ENCODE measurements at regions not wholly inside any gene's neighbourhood (a gene's known extent, or its start where the extent isn't known, plus 50 kb on each side); places are given as distances from the start of the nearest gene placed in this dataset.

DNA sequence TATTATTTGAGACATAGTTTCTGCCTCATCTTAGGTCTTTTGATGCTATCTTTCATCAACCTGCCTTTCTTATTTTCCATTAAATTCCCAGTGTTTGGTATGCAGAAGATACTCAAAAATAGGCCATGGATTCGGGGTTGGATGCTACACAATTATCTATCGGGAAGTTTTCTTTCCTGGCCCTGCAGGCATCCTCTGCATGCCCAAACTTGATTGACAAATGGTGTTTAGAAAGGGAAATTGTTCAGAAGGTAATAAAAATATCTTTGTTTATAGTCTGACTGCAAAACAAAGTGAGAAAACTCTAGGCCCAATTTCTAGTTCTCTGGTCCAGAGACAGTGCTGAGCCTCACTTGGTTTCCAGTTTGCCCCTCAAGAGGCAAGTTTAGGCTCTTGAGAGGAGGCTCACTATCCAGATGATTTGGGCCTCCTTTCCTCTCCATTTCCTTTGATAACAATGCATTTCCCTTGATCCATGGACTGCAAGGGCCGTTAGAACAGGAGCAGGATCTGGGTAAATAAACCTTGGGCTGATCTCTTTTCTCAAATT is 157.1 kb upstream of the DPH6 start:
- DNase-seq, result no peak
- Mint-ChIP-seq H3K36me3 (ENCODE audit: low read depth) (no peaks in the 10 kb centered on the region), H3K4me1 (ENCODE audit: low read depth) (no peaks in the 10 kb centered on the region), H3K27ac (no peak overlapping the region), H3K9me3 (no peaks in the 10 kb centered on the region), H3K27me3 (ENCODE audit: low read depth) (peaks cover 5% of the 10 kb centered on the region), H3K4me3 (no peak overlapping the region)
- intact Hi-C loops (cut with micrococcal nuclease), result no loop called here
- CTCF ChIA-PET, result interaction anchor here (0.6 kb wide), 1 partner anchor 50 kb away, joined by 6 read pairs; no protein-coding TSS in a partner anchor

DNA sequence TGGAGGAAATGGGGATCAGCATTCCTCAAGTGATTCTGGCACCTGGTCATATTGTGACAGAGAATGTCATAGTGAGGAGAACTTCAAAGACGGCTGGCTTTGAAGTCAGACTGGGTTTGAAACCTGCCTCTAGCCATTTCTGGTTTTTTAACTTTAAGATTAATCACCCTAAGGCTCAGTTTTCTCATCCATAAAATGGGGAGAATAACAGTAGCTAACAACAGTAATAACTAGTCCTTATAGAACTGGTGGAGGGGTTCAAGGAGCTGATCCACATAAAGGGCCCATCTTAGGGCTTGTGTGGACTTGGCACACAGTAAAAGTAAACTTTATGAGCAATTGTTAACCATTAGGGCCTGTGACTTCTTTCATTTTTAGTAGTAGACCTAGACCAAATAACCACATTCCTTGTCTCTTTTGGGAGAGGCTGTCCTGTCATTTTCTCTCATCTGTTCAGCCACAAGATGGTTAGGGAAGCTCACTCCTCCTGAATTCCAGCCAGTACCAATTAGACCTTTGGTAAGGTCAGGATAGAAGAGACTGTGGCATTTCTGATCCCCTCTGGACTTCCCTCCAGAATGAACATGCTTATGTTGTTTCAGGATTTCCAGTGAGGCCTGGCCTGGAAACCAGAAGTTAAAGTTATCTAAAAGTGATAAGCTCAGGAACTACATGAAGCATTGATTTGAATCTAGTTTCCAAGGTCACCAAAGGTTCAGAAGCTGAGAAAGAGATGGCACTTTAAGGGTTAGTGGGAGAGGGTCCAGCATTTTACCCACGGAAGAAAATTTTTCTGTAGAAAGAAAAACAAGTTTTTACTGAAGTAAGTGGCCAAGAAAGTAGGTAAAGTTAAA is 159.3 kb upstream of the DPH6 start:
- Mint-ChIP-seq H3K36me3 (ENCODE audit: low read depth) (no peaks in the 10 kb centered on the region), H3K4me1 (ENCODE audit: low read depth) (no peaks in the 10 kb centered on the region), H3K9me3 (no peaks in the 10 kb centered on the region), H3K27ac (no peak overlapping the region), H3K4me3 (no peak overlapping the region), H3K27me3 (ENCODE audit: low read depth) (peaks cover 2% of the 10 kb centered on the region)
- intact Hi-C loops (cut with micrococcal nuclease), result no loop called here
- CTCF ChIA-PET, result interaction anchor here (1.3 kb wide), 1 partner anchor 9 kb away, joined by 3 read pairs; no protein-coding TSS in a partner anchor
- no peak for DNase-seq

GRCh38 chr15:35705884-35706585 is 160.1 kb upstream of the DPH6 start:
- DNase-seq, result no peak
- H3K4me3 Mint-ChIP-seq, result no peak overlapping the region

DNA sequence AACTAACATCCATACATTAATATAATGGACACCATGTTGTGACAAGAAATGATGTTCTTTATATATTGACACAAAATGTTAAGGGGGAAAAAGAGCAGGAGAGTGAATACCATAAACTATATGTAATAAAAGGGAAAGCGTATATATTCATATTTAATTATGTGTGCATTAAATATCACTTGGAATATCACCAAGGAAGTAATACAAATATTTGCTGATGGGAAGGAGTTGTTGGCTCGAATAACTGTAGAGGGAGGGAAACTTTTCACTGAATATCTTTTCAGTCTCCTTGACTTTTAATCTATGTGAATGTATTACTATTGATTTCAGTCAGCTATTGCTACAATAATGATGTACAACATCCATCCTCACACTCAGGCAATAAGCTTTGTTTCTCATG is 167.0 kb upstream of the DPH6 start:
- Mint-ChIP-seq H3K9me3 (no peaks in the 10 kb centered on the region), H3K4me3 (no peak overlapping the region), H3K27ac (no peak overlapping the region), H3K4me1 (ENCODE audit: low read depth) (no peaks in the 10 kb centered on the region), H3K36me3 (ENCODE audit: low read depth) (no peaks in the 10 kb centered on the region), H3K27me3 (ENCODE audit: low read depth) (peaks cover 15% of the 10 kb centered on the region)
- intact Hi-C loops (cut with micrococcal nuclease), result no loop called here
- no peak for DNase-seq
- CTCF ChIA-PET, result no interaction called here

More at GRCh38 chr15:35705884-35706585, 160.1 kb upstream of the DPH6 start:
- intact Hi-C loops (cut with micrococcal nuclease), result no loop called here
- H3K4me1 Mint-ChIP-seq (ENCODE audit: low read depth), result no peaks in the 10 kb centered on the region
- H3K36me3 Mint-ChIP-seq (ENCODE audit: low read depth), result no peaks in the 10 kb centered on the region
- H3K27ac Mint-ChIP-seq, result no peak overlapping the region
- CTCF ChIA-PET, result interaction anchor here (0.9 to 1.3 kb wide), 2 partner anchors 10 to 133 kb away, joined by 3 read pairs; no protein-coding TSS in a partner anchor
- peaks cover 3% of the 10 kb centered on the region for H3K27me3 Mint-ChIP-seq (ENCODE audit: low read depth)
- H3K9me3 Mint-ChIP-seq, result no peaks in the 10 kb centered on the region

DNA sequence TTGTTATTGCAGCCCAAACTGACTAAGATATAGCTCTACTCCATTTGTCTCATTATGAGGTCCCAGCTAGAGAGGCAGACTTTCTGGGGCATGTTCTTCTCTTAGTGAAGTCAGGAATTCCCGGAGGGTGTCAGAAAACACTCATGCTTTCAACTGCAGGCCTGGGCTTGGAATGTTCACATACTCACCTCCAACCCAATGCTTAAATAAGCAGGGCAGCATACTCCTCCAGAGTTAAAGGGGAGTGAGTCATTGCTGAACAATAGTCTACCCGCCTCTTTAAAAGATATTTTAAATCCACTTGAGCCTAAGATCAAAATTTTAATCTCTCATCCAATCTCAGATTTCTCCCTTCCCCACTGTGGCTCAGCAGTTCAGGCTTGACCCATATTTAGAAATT is 167.8 kb upstream of the DPH6 start:
- intact Hi-C loops (cut with micrococcal nuclease), result no loop called here
- DNase-seq, result no peak
- Mint-ChIP-seq H3K9me3 (no peaks in the 10 kb centered on the region), H3K27ac (no peak overlapping the region), H3K4me1 (ENCODE audit: low read depth) (no peaks in the 10 kb centered on the region), H3K36me3 (ENCODE audit: low read depth) (no peaks in the 10 kb centered on the region), H3K4me3 (no peak overlapping the region), H3K27me3 (ENCODE audit: low read depth) (peaks cover 16% of the 10 kb centered on the region)
- CTCF ChIA-PET, result no interaction called here

DNA sequence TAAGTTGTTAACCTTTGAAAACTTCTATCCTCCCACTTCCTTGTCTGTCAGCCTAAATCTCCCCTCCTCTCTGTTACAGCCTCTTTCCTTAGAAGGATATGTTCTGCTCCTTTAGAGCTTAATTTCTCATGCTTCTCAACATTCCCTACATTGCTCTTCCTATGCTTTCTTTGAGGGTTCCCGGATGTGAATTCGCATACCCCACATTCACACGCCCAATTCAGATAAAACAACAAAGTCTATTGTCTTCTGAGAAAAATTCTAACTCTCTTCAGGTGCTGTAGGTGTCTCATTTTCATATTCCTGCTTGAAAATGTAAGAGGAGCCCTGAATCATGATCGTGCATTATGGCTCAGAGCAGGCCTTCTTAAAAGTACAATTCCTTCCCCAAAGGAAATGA is 171.8 kb upstream of the DPH6 start:
- no peak for DNase-seq
- H3K4me3 Mint-ChIP-seq, result no peak overlapping the region
- H3K4me1 Mint-ChIP-seq (ENCODE audit: low read depth), result no peaks in the 10 kb centered on the region
- CTCF ChIA-PET, result no interaction called here
- H3K27me3 Mint-ChIP-seq (ENCODE audit: low read depth), result peaks cover 14% of the 10 kb centered on the region
- no peaks in the 10 kb centered on the region for H3K36me3 Mint-ChIP-seq (ENCODE audit: low read depth)
- H3K27ac Mint-ChIP-seq, result no peak overlapping the region
- no peaks in the 10 kb centered on the region for H3K9me3 Mint-ChIP-seq
- intact Hi-C loops (cut with micrococcal nuclease), result no loop called here

- H3K27me3 Mint-ChIP-seq (ENCODE audit: low read depth), result peaks cover 12% of the 10 kb centered on the region
- CTCF ChIA-PET, result no interaction called here
- intact Hi-C loops (cut with micrococcal nuclease), result no loop called here
- no peaks in the 10 kb centered on the region for H3K4me1 Mint-ChIP-seq (ENCODE audit: low read depth)
- H3K36me3 Mint-ChIP-seq (ENCODE audit: low read depth), result no peaks in the 10 kb centered on the region
- no peak overlapping the region for H3K4me3 Mint-ChIP-seq
- H3K27ac Mint-ChIP-seq, result no peak overlapping the region
- DNase-seq, result no peak
- H3K9me3 Mint-ChIP-seq, result no peaks in the 10 kb centered on the region
Measured at GRCh38 chr15:35720019-35720418, 174.1 kb upstream of the DPH6 start.

GRCh38 chr15:35720984-35721383 is 175.0 kb upstream of the DPH6 start:
- peaks cover 12% of the 10 kb centered on the region for H3K27me3 Mint-ChIP-seq (ENCODE audit: low read depth)
- DNase-seq, result no peak
- no peak overlapping the region for H3K4me3 Mint-ChIP-seq
- no peaks in the 10 kb centered on the region for H3K4me1 Mint-ChIP-seq (ENCODE audit: low read depth)
- no peak overlapping the region for H3K27ac Mint-ChIP-seq
- intact Hi-C loops (cut with micrococcal nuclease), result no loop called here
- CTCF ChIA-PET, result no interaction called here
- no peaks in the 10 kb centered on the region for H3K36me3 Mint-ChIP-seq (ENCODE audit: low read depth)
- H3K9me3 Mint-ChIP-seq, result no peaks in the 10 kb centered on the region

- Mint-ChIP-seq H3K27me3 (ENCODE audit: low read depth) (peaks cover 10% of the 10 kb centered on the region), H3K9me3 (no peaks in the 10 kb centered on the region), H3K36me3 (ENCODE audit: low read depth) (no peaks in the 10 kb centered on the region), H3K4me3 (no peak overlapping the region), H3K27ac (no peak overlapping the region), H3K4me1 (ENCODE audit: low read depth) (no peaks in the 10 kb centered on the region)
- DNase-seq, result no peak
- CTCF ChIA-PET, result no interaction called here
- intact Hi-C loops (cut with micrococcal nuclease), result no loop called here
Measured at GRCh38 chr15:35721751-35722150, 175.8 kb upstream of the DPH6 start.

DNA sequence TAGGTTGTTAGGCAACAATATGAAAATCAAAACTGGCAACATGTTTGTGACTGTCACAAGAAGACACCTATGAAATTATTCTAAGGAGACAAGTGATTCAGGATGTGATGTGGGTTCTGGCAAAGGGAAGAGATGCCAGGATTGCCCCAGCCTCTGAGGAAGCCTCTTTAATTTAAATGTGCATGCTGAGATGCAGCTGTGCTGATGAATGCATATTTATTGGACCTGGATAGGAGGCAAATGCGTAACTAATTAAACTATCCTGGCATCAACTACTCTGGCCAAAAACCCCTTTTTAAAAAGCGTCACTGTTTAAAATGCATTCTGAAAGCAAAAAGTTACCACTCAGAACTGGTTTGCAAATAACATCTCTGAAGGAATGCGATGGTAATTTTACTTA is 176.5 kb upstream of the DPH6 start:
- Mint-ChIP-seq H3K27ac (no peak overlapping the region), H3K4me3 (no peak overlapping the region), H3K9me3 (no peaks in the 10 kb centered on the region), H3K27me3 (ENCODE audit: low read depth) (peaks cover 10% of the 10 kb centered on the region), H3K4me1 (ENCODE audit: low read depth) (no peaks in the 10 kb centered on the region), H3K36me3 (ENCODE audit: low read depth) (no peaks in the 10 kb centered on the region)
- intact Hi-C loops (cut with micrococcal nuclease), result no loop called here
- no peak for DNase-seq
- CTCF ChIA-PET, result no interaction called here

DNA sequence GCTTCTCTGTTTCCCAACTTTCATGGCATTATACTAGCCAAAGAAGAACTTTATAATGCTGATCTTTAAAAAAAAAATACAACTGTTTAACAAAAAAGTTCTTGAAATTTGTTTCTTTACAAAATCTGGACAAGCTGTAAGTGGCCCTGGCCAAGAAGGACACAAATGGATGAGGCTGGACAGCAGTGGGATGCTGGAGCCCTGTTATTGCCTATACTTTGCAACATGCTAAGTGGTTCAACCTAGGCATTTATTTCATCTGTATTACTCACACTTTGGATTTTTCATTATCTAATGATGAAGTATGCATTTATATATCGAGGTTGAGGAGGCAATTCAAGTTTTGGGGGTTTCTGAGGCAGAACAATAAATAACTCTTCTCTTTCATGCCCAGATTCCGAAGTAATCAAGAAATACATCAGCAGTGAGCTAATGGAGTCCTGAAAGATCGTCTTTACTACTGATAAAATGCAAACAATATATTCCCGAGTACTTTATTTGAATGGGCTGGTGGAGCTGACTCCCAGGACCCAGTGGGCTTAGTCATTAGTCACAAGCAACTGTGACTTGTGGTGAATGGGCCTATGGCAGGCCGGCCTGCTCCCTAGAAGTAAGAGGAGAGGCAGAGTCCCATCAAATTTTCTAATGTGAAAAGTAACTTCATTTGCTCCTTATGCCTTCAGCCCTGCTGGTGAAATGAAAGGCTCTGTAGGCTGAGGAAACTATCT is 177.3 kb upstream of the DPH6 start:
- H3K36me3 Mint-ChIP-seq (ENCODE audit: low read depth), result no peaks in the 10 kb centered on the region
- H3K27me3 Mint-ChIP-seq (ENCODE audit: low read depth), result peaks cover 6% of the 10 kb centered on the region
- H3K27ac Mint-ChIP-seq, result no peak overlapping the region
- H3K4me3 Mint-ChIP-seq, result no peak overlapping the region
- intact Hi-C loops (cut with micrococcal nuclease), result no loop called here
- DNase-seq, result no peak
- no peaks in the 10 kb centered on the region for H3K4me1 Mint-ChIP-seq (ENCODE audit: low read depth)
- no peaks in the 10 kb centered on the region for H3K9me3 Mint-ChIP-seq
- CTCF ChIA-PET, result no interaction called here

DNA sequence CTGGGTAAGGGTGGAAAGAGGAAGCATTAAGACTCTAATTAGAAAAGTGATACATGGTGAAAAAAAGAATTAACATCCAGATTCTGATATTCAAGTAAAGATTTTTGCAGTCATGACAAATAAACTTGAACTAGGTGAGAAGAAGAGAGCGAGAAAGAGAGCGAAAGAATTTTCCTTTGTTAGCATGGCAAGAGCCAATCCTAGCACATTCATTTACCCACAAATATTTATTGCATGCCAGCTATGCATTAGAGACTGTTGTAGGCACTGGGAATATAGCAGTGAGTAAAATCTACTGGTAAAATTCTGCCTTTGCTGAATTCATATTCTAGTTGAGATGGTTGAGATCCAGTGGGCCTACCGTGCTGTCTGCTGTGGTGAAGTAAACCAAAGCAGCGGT is 177.9 kb upstream of the DPH6 start:
- intact Hi-C loops (cut with micrococcal nuclease), result no loop called here

More for the DNA sequence above, 177.9 kb upstream of the DPH6 start:
- no peak for DNase-seq
- Mint-ChIP-seq H3K36me3 (ENCODE audit: low read depth) (no peaks in the 10 kb centered on the region), H3K4me3 (no peak overlapping the region), H3K27me3 (ENCODE audit: low read depth) (peaks cover 6% of the 10 kb centered on the region), H3K27ac (no peak overlapping the region), H3K4me1 (ENCODE audit: low read depth) (no peaks in the 10 kb centered on the region), H3K9me3 (no peaks in the 10 kb centered on the region)
- CTCF ChIA-PET, result interaction anchor here (0.9 kb wide), 1 partner anchor 28 kb away, joined by 4 read pairs; no protein-coding TSS in a partner anchor
